GM19035 (cell line): ENCODE measurements at regions not wholly inside any gene's neighbourhood (a gene's known extent, or its start where the extent isn't known, plus 50 kb on each side); places are given as distances from the start of the nearest gene placed in this dataset.
"Not testable (repeated sequence)": the region's sequence is repeated elsewhere in the genome, so short reads cannot be mapped to it uniquely, and the experiment has no call there.

Experiments used
- ATAC-seq: cut with Tn5 transposase; IDR thresholded peaks from one replicate; pipeline ENCODE4 v1.9.1; 2021; ENCODE audit not compliant: unreplicated experiment

GRCh38 chr18:53935803-53936202 lies 288.7 kb downstream of the MBD2 start:
- no peak for ATAC-seq

GRCh38 chr18:53935399-53935798 lies 289.1 kb downstream of the MBD2 start:
- no peak for ATAC-seq

- ATAC-seq, result no peak
These were observed 304.0 kb downstream of the MBD2 start for GRCh38 chr18:53920312-53921075.

GRCh38 chr18:53918091-53918490 lies 306.4 kb downstream of the MBD2 start:
- ATAC-seq, result no peak

GRCh38 chr18:53911200-53911599 lies 313.3 kb downstream of the MBD2 start:
- no peak for ATAC-seq

- no peak for ATAC-seq
These were observed 314.8 kb downstream of the MBD2 start for GRCh38 chr18:53909668-53910067.

GRCh38 chr18:53907921-53908320 lies 316.5 kb downstream of the MBD2 start:
- ATAC-seq, result no peak

- ATAC-seq, result no peak
These were observed 317.8 kb downstream of the MBD2 start for GRCh38 chr18:53906681-53907080.

- ATAC-seq, result no peak
These were observed 329.6 kb downstream of the MBD2 start for GRCh38 chr18:53894675-53895442.

GRCh38 chr18:53887447-53887846 lies 337.0 kb downstream of the MBD2 start:
- ATAC-seq, result no peak

- ATAC-seq, result no peak
These were observed 338.4 kb downstream of the MBD2 start for GRCh38 chr18:53886058-53886457.

GRCh38 chr18:53883771-53884170 lies 340.7 kb downstream of the MBD2 start:
- ATAC-seq, result no peak

- ATAC-seq, result no peak
These were observed 350.4 kb downstream of the MBD2 start for GRCh38 chr18:53874103-53874502.

GRCh38 chr18:53864770-53865169 lies 359.7 kb downstream of the MBD2 start:
- no peak for ATAC-seq

GRCh38 chr18:53862921-53863320 lies 361.5 kb downstream of the MBD2 start:
- no peak for ATAC-seq

- no peak for ATAC-seq
These were observed 363.3 kb downstream of the MBD2 start for GRCh38 chr18:53861185-53861584.

GRCh38 chr18:53859764-53860163 lies 364.7 kb downstream of the MBD2 start:
- no peak for ATAC-seq

GRCh38 chr18:53850902-53851301 lies 373.6 kb downstream of the MBD2 start:
- ATAC-seq, result no peak

GRCh38 chr18:53843763-53844162 lies 380.7 kb downstream of the MBD2 start:
- ATAC-seq, result no peak

- ATAC-seq, result no peak
These were observed 381.2 kb downstream of the MBD2 start for GRCh38 chr18:53843113-53843760.

GRCh38 chr18:53838746-53839145 lies 385.7 kb downstream of the MBD2 start:
- ATAC-seq, result no peak

GRCh38 chr18:53821141-53821540 lies 403.3 kb downstream of the MBD2 start:
- ATAC-seq, result not testable (repeated sequence)
